KMS-11 (cell line): ENCODE measurements at regions not wholly inside any gene's neighbourhood (a gene's known extent, or its start where the extent isn't known, plus 50 kb on each side); places are given as distances from the start of the nearest gene placed in this dataset.

ENCODE experiments used
- H2AFZ ChIP-seq: fragments of 200-600 bp; sonication (generic); 2 replicates; pipeline ENCODE4 v1.6.1; 2016; ENCODE audit warnings: antibody characterized with exemption, mixed run types, low read depth
- H3K27ac ChIP-seq: fragments of 200-600 bp; sonication (generic); 2 replicates; pipeline ENCODE4 v1.6.1; 2016; ENCODE audit warnings: mild to moderate bottlenecking, mixed run types
- H3K27me3 ChIP-seq: fragments of 200-600 bp; sonication (generic); 2 replicates; pipeline ENCODE4 v1.6.1; 2017; ENCODE audit warnings: mild to moderate bottlenecking, low read depth, mixed run types, moderate library complexity; ENCODE audit not compliant: insufficient read depth
- H3K36me3 ChIP-seq: fragments of 200-600 bp; sonication (generic); 2 replicates; pipeline ENCODE4 v1.6.1; 2017; ENCODE audit warnings: mild to moderate bottlenecking, mixed run types; ENCODE audit not compliant: insufficient read depth
- H3K4me1 ChIP-seq: fragments of 200-600 bp; sonication (generic); 2 replicates; pipeline ENCODE4 v1.6.1; 2016; ENCODE audit warnings: mild to moderate bottlenecking, low read depth, mixed run types; ENCODE audit not compliant: poor library complexity, severe bottlenecking
- H3K4me2 ChIP-seq: fragments of 200-600 bp; sonication (generic); 2 replicates; pipeline ENCODE4 v1.7.0; 2016; ENCODE audit warnings: mild to moderate bottlenecking, mixed run types
- H3K4me3 ChIP-seq: fragments of 200-600 bp; sonication (generic); IDR thresholded peaks from 2 replicates; pipeline ENCODE4 v1.6.1; 2017; ENCODE audit warnings: low read depth, low read length, mixed read lengths; ENCODE audit not compliant: insufficient read depth
- H3K79me2 ChIP-seq: fragments of 200-600 bp; sonication (generic); 2 replicates; pipeline ENCODE4 v1.6.1; 2016; ENCODE audit warnings: low read depth, mixed run types; ENCODE audit not compliant: insufficient read depth
- H3K9ac ChIP-seq: fragments of 200-600 bp; sonication (generic); 2 replicates; pipeline ENCODE4 v1.6.1; 2016; ENCODE audit warnings: mild to moderate bottlenecking, mixed run types
- H4K20me1 ChIP-seq: fragments of 200-600 bp; sonication (generic); 2 replicates; pipeline ENCODE4 v1.6.1; 2016; ENCODE audit warnings: mild to moderate bottlenecking, mixed run types; ENCODE audit not compliant: insufficient read depth
- CTCF ChIP-seq: fragments of 200-600 bp; sonication (generic); conservative IDR thresholded peaks from 2 replicates; pipeline ENCODE4 v1.6.1; 2017; ENCODE audit warnings: low read depth, mild to moderate bottlenecking, antibody characterized with exemption, low read length, moderate library complexity, mixed read lengths

GRCh38 chr3:63032881-63033280 lies 157.7 kb upstream of the CADPS start:
- no peak for TF ChIP-seq CTCF
- Histone ChIP-seq H3K79me2 (no peaks in the 10 kb centered on the region), H3K4me2 (no peak overlapping the region)

GRCh38 chr3:63034101-63034500 lies 158.9 kb upstream of the CADPS start:
- H3K27me3 ChIP-seq, result no peaks in the 10 kb centered on the region
- H3K79me2 ChIP-seq, result no peaks in the 10 kb centered on the region
- no peak overlapping the region for H2AFZ ChIP-seq
- H3K9ac ChIP-seq, result no peak overlapping the region
- no peak overlapping the region for H3K4me2 ChIP-seq
- H3K27ac ChIP-seq, result no peak overlapping the region
- H3K4me1 ChIP-seq, result peaks cover 16% of the 10 kb centered on the region
- no peak overlapping the region for H3K4me3 ChIP-seq
- H4K20me1 ChIP-seq, result no peaks in the 10 kb centered on the region
- TF ChIP-seq CTCF, result no peak
- no peaks in the 10 kb centered on the region for H3K36me3 ChIP-seq

More at GRCh38 chr3:63032881-63033280, 157.7 kb upstream of the CADPS start:
- Histone ChIP-seq H4K20me1 (no peaks in the 10 kb centered on the region), H3K27me3 (no peaks in the 10 kb centered on the region), H3K27ac (no peak overlapping the region), H3K9ac (no peak overlapping the region), H3K4me3 (no peak overlapping the region), H3K36me3 (no peaks in the 10 kb centered on the region), H2AFZ (no peak overlapping the region), H3K4me1 (peaks cover 16% of the 10 kb centered on the region)

- TF ChIP-seq CTCF, result no peak
- Histone ChIP-seq H3K79me2 (no peaks in the 10 kb centered on the region), H3K36me3 (no peaks in the 10 kb centered on the region), H4K20me1 (no peaks in the 10 kb centered on the region), H3K4me1 (no peaks in the 10 kb centered on the region), H3K27ac (no peak overlapping the region), H2AFZ (no peak overlapping the region), H3K4me2 (no peak overlapping the region), H3K27me3 (no peaks in the 10 kb centered on the region), H3K4me3 (no peak overlapping the region), H3K9ac (no peak overlapping the region)
Measured at GRCh38 chr3:63037116-63037515, 161.9 kb upstream of the CADPS start.

- Histone ChIP-seq H3K4me2 (no peak overlapping the region), H3K27ac (no peak overlapping the region), H3K36me3 (no peaks in the 10 kb centered on the region), H3K79me2 (no peaks in the 10 kb centered on the region), H3K9ac (no peak overlapping the region), H4K20me1 (no peaks in the 10 kb centered on the region), H3K4me1 (no peaks in the 10 kb centered on the region), H2AFZ (no peak overlapping the region), H3K27me3 (no peaks in the 10 kb centered on the region), H3K4me3 (no peak overlapping the region)
- TF ChIP-seq CTCF, result no peak
Measured at GRCh38 chr3:63042833-63043232, 167.6 kb upstream of the CADPS start.
